WTC11 (cell line): ENCODE measurements at regions not wholly inside any gene's neighbourhood (a gene's known extent, or its start where the extent isn't known, plus 50 kb on each side); places are given as distances from the start of the nearest gene placed in this dataset.

Experiments used
- ATAC-seq: fragments of 200-7000 bp; cut with Tn5 transposase; 2 replicates; pipeline ENCODE4 v1.10.0; 2021; ENCODE audit warnings: mild to moderate bottlenecking, moderate library complexity
- CTCF ChIA-PET: fragments of 300-600 bp; sonication (Branson Sonifier 250); formaldehyde crosslinking; loops from one replicate; lab custom pipeline; 2021; ENCODE audit warnings: antibody characterized with exemption; lab: Charles Lee
- POLR2A ChIA-PET: fragments of 350-600 bp; sonication (Branson Sonifier 250); formaldehyde crosslinking; loops from one replicate; lab custom pipeline; 2021; ENCODE audit warnings: antibody characterized with exemption; lab: Charles Lee
- DNase-seq: peaks from one replicate; pipeline ENCODE4 v3.0.0; 2021; ENCODE audit warnings: low spot score
- H3K27ac Mint-ChIP-seq: 2 replicates; pipeline ENCODE4 v1.8.0; 2021; ENCODE audit warnings: mixed read lengths
- H3K27me3 Mint-ChIP-seq: 2 replicates; pipeline ENCODE4 v1.8.0; 2021; ENCODE audit warnings: low read depth, mild to moderate bottlenecking, moderate library complexity, mixed read lengths
- H3K36me3 Mint-ChIP-seq: 2 replicates; pipeline ENCODE4 v1.8.0; 2021; ENCODE audit warnings: mixed read lengths
- H3K4me1 Mint-ChIP-seq: 2 replicates; pipeline ENCODE4 v1.8.0; 2022; ENCODE audit warnings: mixed read lengths
- H3K4me3 Mint-ChIP-seq: 2 replicates; pipeline ENCODE4 v1.8.0; 2021; ENCODE audit warnings: mild to moderate bottlenecking, moderate library complexity, mixed read lengths
- H3K9me3 Mint-ChIP-seq: 2 replicates; pipeline ENCODE4 v1.8.0; 2021; ENCODE audit warnings: mixed read lengths
- CBFB ChIP-seq: sonication (generic); formaldehyde crosslinking; IDR thresholded peaks from 2 replicates; pipeline ENCODE4 v1.8.1; 2022; ENCODE audit warnings: mild to moderate bottlenecking, low read depth, missing genetic modification reagents
- ELF4 ChIP-seq: sonication (generic); formaldehyde crosslinking; IDR thresholded peaks from 2 replicates; pipeline ENCODE4 v1.8.1; 2022; ENCODE audit warnings: low read depth, mild to moderate bottlenecking, moderate library complexity, missing genetic modification reagents
- GRHL2 ChIP-seq: fragments of 250-450 bp; sonication (Bioruptor Pico); IDR thresholded peaks from 2 replicates; pipeline ENCODE4 v1.8.0; 2022; ENCODE audit warnings: mild to moderate bottlenecking, moderate library complexity; ENCODE audit not compliant: insufficient replicate concordance, severe bottlenecking
- GTF2I ChIP-seq: fragments of 250-450 bp; sonication (Bioruptor Pico); conservative IDR thresholded peaks from 2 replicates; pipeline ENCODE4 v1.4.0; 2021; ENCODE audit warnings: mild to moderate bottlenecking
- JUN ChIP-seq: sonication (generic); formaldehyde crosslinking; IDR thresholded peaks from 2 replicates; pipeline ENCODE4 v1.8.0; 2023; ENCODE audit warnings: mild to moderate bottlenecking, missing genetic modification reagents
- MYBL2 ChIP-seq: sonication (generic); formaldehyde crosslinking; IDR thresholded peaks from 2 replicates; pipeline ENCODE4 v1.8.1; 2023; ENCODE audit warnings: mild to moderate bottlenecking, moderate library complexity, missing genetic modification reagents
- NFATC4 ChIP-seq: fragments of 250-450 bp; sonication (Bioruptor Pico); IDR thresholded peaks from 2 replicates; pipeline ENCODE4 v1.9.0; 2021; ENCODE audit warnings: mild to moderate bottlenecking
- OVOL2 ChIP-seq: fragments of 250-450 bp; sonication (Bioruptor Pico); IDR thresholded peaks from 2 replicates; pipeline ENCODE4 v1.9.0; 2021; ENCODE audit warnings: mild to moderate bottlenecking, borderline replicate concordance
- PRRX2 ChIP-seq: fragments of 250-450 bp; sonication (Bioruptor Pico); IDR thresholded peaks from 2 replicates; pipeline ENCODE4 v1.8.0; 2021; ENCODE audit warnings: mild to moderate bottlenecking
- RELA ChIP-seq: sonication (generic); formaldehyde crosslinking; IDR thresholded peaks from 2 replicates; pipeline ENCODE4 v1.8.1; 2022; ENCODE audit warnings: missing genetic modification reagents, mild to moderate bottlenecking, borderline replicate concordance
- TP53 ChIP-seq: sonication (generic); formaldehyde crosslinking; IDR thresholded peaks from 2 replicates; pipeline ENCODE4 v1.8.1; 2023; ENCODE audit warnings: mild to moderate bottlenecking, missing genetic modification reagents
- ZNF263 ChIP-seq: sonication (generic); formaldehyde crosslinking; IDR thresholded peaks from 2 replicates; pipeline ENCODE4 v1.8.1; 2022; ENCODE audit warnings: low read depth, mild to moderate bottlenecking, moderate library complexity, missing genetic modification reagents
- ZNF317 ChIP-seq: sonication (generic); formaldehyde crosslinking; IDR thresholded peaks from 2 replicates; pipeline ENCODE4 v1.8.1; 2023; ENCODE audit warnings: low read depth, mild to moderate bottlenecking, moderate library complexity, missing genetic modification reagents, borderline replicate concordance
- TF ChIP-seq, protein P1 (sequence below): sonication (generic); formaldehyde crosslinking; IDR thresholded peaks from 2 replicates; pipeline ENCODE4 v1.8.0; 2022; ENCODE audit warnings: mild to moderate bottlenecking, missing genetic modification reagents
- TF ChIP-seq, protein P2 (sequence below): fragments of 250-450 bp; sonication (Bioruptor Pico); IDR thresholded peaks from 2 replicates; pipeline ENCODE4 v1.9.0; 2021; ENCODE audit warnings: moderate library complexity, mild to moderate bottlenecking, inconsistent platforms, borderline replicate concordance
- TF ChIP-seq, protein P3 (sequence below): sonication (generic); formaldehyde crosslinking; IDR thresholded peaks from 2 replicates; pipeline ENCODE4 v1.8.0; 2023; ENCODE audit warnings: mild to moderate bottlenecking, missing genetic modification reagents
- TF ChIP-seq, protein P4 (sequence below): sonication (generic); formaldehyde crosslinking; IDR thresholded peaks from 2 replicates; pipeline ENCODE4 v1.8.1; 2022; ENCODE audit warnings: low read depth, missing genetic modification reagents, borderline replicate concordance
- TF ChIP-seq, protein P5 (sequence below): sonication (generic); formaldehyde crosslinking; IDR thresholded peaks from 2 replicates; pipeline ENCODE4 v1.8.0; 2022; ENCODE audit warnings: mild to moderate bottlenecking, missing genetic modification reagents
- TF ChIP-seq, protein P6 (sequence below): sonication (generic); formaldehyde crosslinking; IDR thresholded peaks from 2 replicates; pipeline ENCODE4 v1.8.1; 2022; ENCODE audit warnings: missing genetic modification reagents, borderline replicate concordance
- TF ChIP-seq, protein P7 (sequence below): sonication (generic); formaldehyde crosslinking; IDR thresholded peaks from 2 replicates; pipeline ENCODE4 v1.8.0; 2023; ENCODE audit warnings: missing genetic modification reagents, mild to moderate bottlenecking, borderline replicate concordance
- TF ChIP-seq, protein P8 (sequence below): fragments of 250-450 bp; sonication (Bioruptor Pico); IDR thresholded peaks from 2 replicates; pipeline ENCODE4 v1.9.0; 2021; ENCODE audit warnings: mild to moderate bottlenecking

DNA sequence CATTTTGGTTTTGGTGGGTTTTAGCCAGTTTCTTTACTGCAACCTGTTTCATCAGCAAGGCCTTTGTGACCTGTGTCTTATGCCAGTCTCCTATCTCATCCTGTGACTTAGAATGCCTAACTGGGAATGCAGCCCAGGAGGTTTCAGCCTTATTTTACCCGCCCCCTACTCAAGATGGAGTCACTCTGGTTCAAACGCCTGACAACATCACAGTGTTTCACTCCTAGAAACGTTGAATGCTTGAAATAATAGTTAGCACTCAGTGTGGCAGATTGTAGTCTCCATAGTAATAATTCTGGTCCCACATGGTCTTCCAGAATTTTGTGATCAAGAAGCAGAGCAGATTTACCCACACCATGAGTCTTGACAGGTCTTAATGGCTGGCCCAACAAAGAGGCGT, 159.0 kb upstream of the TRIB2 start:
- no peak for ATAC-seq
- H3K36me3 Mint-ChIP-seq = no peaks in the 10 kb centered on the region
- H3K4me3 Mint-ChIP-seq = no peak overlapping the region
- CTCF ChIA-PET = no interaction called here
- TF ChIP-seq, protein P1, sequence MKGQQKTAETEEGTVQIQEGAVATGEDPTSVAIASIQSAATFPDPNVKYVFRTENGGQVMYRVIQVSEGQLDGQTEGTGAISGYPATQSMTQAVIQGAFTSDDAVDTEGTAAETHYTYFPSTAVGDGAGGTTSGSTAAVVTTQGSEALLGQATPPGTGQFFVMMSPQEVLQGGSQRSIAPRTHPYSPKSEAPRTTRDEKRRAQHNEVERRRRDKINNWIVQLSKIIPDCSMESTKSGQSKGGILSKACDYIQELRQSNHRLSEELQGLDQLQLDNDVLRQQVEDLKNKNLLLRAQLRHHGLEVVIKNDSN = no peak
- TF ChIP-seq, protein P2, sequence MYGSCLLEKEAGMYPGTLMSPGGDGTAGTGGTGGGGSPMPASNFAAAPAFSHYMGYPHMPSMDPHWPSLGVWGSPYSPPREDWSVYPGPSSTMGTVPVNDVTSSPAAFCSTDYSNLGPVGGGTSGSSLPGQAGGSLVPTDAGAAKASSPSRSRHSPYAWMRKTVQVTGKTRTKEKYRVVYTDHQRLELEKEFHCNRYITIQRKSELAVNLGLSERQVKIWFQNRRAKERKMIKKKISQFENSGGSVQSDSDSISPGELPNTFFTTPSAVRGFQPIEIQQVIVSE (CRISPR knock-in tag) = no peak
- TF ChIP-seq GTF2I (CRISPR knock-in tag) = no peak
- TF ChIP-seq, protein P3, sequence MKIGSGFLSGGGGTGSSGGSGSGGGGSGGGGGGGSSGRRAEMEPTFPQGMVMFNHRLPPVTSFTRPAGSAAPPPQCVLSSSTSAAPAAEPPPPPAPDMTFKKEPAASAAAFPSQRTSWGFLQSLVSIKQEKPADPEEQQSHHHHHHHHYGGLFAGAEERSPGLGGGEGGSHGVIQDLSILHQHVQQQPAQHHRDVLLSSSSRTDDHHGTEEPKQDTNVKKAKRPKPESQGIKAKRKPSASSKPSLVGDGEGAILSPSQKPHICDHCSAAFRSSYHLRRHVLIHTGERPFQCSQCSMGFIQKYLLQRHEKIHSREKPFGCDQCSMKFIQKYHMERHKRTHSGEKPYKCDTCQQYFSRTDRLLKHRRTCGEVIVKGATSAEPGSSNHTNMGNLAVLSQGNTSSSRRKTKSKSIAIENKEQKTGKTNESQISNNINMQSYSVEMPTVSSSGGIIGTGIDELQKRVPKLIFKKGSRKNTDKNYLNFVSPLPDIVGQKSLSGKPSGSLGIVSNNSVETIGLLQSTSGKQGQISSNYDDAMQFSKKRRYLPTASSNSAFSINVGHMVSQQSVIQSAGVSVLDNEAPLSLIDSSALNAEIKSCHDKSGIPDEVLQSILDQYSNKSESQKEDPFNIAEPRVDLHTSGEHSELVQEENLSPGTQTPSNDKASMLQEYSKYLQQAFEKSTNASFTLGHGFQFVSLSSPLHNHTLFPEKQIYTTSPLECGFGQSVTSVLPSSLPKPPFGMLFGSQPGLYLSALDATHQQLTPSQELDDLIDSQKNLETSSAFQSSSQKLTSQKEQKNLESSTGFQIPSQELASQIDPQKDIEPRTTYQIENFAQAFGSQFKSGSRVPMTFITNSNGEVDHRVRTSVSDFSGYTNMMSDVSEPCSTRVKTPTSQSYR (CRISPR knock-in tag) = no peak
- no peak for TF ChIP-seq OVOL2 (CRISPR knock-in tag)
- no peak for TF ChIP-seq JUN (CRISPR knock-in tag)
- no peak for TF ChIP-seq RELA (CRISPR knock-in tag)
- no peak for TF ChIP-seq NFATC4 (CRISPR knock-in tag)
- no peak for TF ChIP-seq PRRX2 (CRISPR knock-in tag)
- TF ChIP-seq GRHL2 (CRISPR knock-in tag) = no peak
- TF ChIP-seq ELF4 (CRISPR knock-in tag) = no peak
- TF ChIP-seq, protein P4, sequence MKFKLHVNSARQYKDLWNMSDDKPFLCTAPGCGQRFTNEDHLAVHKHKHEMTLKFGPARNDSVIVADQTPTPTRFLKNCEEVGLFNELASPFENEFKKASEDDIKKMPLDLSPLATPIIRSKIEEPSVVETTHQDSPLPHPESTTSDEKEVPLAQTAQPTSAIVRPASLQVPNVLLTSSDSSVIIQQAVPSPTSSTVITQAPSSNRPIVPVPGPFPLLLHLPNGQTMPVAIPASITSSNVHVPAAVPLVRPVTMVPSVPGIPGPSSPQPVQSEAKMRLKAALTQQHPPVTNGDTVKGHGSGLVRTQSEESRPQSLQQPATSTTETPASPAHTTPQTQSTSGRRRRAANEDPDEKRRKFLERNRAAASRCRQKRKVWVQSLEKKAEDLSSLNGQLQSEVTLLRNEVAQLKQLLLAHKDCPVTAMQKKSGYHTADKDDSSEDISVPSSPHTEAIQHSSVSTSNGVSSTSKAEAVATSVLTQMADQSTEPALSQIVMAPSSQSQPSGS (CRISPR knock-in tag) = no peak
- no peak for TF ChIP-seq MYBL2 (CRISPR knock-in tag)
- no peak for TF ChIP-seq ZNF263
- TF ChIP-seq ZNF317 (CRISPR knock-in tag) = no peak
- TF ChIP-seq TP53 = no peak
- TF ChIP-seq CBFB = no peak
- TF ChIP-seq, protein P5, sequence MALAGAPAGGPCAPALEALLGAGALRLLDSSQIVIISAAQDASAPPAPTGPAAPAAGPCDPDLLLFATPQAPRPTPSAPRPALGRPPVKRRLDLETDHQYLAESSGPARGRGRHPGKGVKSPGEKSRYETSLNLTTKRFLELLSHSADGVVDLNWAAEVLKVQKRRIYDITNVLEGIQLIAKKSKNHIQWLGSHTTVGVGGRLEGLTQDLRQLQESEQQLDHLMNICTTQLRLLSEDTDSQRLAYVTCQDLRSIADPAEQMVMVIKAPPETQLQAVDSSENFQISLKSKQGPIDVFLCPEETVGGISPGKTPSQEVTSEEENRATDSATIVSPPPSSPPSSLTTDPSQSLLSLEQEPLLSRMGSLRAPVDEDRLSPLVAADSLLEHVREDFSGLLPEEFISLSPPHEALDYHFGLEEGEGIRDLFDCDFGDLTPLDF (CRISPR knock-in tag) = no peak
- H3K27me3 Mint-ChIP-seq = no peaks in the 10 kb centered on the region
- H3K27ac Mint-ChIP-seq = no peak overlapping the region
- 0 out of 2 replicates have a peak, but pooled peaks cover 3% of the 10 kb centered on the region for H3K9me3 Mint-ChIP-seq
- no peak for DNase-seq
- H3K4me1 Mint-ChIP-seq = peaks cover 24% of the 10 kb centered on the region
- POLR2A ChIA-PET = interaction anchor here (0.6 kb wide), 1 partner anchor 120 kb away, joined by 4 read pairs; no protein-coding TSS in a partner anchor

DNA sequence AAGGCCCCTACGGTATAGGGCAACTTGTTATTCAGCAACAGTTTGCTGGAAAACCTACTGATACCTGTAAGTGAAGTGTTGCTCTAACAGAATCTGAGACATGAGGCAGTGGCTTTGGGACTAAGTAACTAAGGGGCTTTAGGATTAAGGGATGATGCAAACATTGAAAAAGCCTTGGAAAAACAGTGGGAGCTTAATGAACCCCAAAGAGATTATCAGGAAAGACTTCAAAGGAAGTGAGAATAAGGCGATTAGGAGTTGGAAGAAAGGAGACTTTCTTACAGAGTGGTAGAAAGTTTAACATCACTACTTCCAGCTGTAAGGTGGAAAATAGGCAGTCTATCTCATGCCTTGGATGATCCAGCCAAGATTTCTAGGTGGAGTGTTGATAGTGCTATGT, 158.2 kb upstream of the TRIB2 start:
- ChIA-PET POLR2A (no interaction called here), CTCF (no interaction called here)
- no peak for ATAC-seq
- H3K4me3 Mint-ChIP-seq = no peak overlapping the region
- H3K27me3 Mint-ChIP-seq = no peaks in the 10 kb centered on the region
- H3K9me3 Mint-ChIP-seq = no peaks in the 10 kb centered on the region
- peaks cover 24% of the 10 kb centered on the region for H3K4me1 Mint-ChIP-seq
- H3K36me3 Mint-ChIP-seq = no peaks in the 10 kb centered on the region
- H3K27ac Mint-ChIP-seq = no peak overlapping the region
- DNase-seq = no peak
- TF ChIP-seq, protein P6, sequence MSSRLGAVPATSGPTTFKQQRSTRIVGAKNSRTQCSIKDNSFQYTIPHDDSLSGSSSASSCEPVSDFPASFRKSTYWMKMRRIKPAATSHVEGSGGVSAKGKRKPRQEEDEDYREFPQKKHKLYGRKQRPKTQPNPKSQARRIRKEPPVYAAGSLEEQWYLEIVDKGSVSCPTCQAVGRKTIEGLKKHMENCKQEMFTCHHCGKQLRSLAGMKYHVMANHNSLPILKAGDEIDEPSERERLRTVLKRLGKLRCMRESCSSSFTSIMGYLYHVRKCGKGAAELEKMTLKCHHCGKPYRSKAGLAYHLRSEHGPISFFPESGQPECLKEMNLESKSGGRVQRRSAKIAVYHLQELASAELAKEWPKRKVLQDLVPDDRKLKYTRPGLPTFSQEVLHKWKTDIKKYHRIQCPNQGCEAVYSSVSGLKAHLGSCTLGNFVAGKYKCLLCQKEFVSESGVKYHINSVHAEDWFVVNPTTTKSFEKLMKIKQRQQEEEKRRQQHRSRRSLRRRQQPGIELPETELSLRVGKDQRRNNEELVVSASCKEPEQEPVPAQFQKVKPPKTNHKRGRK (CRISPR knock-in tag) = no peak
- TF ChIP-seq TP53 = no peak
- TF ChIP-seq, protein P7, sequence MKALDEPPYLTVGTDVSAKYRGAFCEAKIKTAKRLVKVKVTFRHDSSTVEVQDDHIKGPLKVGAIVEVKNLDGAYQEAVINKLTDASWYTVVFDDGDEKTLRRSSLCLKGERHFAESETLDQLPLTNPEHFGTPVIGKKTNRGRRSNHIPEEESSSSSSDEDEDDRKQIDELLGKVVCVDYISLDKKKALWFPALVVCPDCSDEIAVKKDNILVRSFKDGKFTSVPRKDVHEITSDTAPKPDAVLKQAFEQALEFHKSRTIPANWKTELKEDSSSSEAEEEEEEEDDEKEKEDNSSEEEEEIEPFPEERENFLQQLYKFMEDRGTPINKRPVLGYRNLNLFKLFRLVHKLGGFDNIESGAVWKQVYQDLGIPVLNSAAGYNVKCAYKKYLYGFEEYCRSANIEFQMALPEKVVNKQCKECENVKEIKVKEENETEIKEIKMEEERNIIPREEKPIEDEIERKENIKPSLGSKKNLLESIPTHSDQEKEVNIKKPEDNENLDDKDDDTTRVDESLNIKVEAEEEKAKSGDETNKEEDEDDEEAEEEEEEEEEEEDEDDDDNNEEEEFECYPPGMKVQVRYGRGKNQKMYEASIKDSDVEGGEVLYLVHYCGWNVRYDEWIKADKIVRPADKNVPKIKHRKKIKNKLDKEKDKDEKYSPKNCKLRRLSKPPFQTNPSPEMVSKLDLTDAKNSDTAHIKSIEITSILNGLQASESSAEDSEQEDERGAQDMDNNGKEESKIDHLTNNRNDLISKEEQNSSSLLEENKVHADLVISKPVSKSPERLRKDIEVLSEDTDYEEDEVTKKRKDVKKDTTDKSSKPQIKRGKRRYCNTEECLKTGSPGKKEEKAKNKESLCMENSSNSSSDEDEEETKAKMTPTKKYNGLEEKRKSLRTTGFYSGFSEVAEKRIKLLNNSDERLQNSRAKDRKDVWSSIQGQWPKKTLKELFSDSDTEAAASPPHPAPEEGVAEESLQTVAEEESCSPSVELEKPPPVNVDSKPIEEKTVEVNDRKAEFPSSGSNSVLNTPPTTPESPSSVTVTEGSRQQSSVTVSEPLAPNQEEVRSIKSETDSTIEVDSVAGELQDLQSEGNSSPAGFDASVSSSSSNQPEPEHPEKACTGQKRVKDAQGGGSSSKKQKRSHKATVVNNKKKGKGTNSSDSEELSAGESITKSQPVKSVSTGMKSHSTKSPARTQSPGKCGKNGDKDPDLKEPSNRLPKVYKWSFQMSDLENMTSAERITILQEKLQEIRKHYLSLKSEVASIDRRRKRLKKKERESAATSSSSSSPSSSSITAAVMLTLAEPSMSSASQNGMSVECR = no peak
- TF ChIP-seq, protein P8, sequence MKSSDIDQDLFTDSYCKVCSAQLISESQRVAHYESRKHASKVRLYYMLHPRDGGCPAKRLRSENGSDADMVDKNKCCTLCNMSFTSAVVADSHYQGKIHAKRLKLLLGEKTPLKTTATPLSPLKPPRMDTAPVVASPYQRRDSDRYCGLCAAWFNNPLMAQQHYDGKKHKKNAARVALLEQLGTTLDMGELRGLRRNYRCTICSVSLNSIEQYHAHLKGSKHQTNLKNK (CRISPR knock-in tag) = no peak
